ENCODE measurements at regions not wholly inside any gene's neighbourhood (a gene's known extent, or its start where the extent isn't known, plus 50 kb on each side); places are given as distances from the start of the nearest gene placed in this dataset.

- no peak for DNase-seq
Observed at GRCh38 chr5:61974680-61975079, 331.3 kb upstream of the KIF2A start.

DNA sequence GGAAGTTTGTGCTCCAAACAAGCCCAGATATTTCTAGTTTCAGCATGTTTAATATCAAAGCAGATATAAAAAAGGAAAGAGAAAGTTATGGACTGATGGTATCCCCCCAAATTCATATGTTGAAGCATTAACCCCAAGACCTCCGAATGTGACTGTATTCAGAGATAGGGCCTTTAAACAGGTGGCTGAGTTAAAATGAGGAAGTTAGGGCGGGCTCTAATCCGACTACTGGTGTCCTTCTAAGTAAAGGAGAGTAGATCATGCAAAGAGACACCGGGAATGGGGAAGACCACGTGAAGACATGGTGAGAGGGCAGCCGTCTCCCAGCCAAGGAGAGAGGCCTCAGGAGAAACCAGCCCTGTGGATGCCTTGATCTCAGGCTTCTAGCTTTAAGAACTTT, 324.1 kb upstream of the KIF2A start:
- no peak for DNase-seq

GRCh38 chr5:61991430-61991829, 314.6 kb upstream of the KIF2A start:
- no peak for DNase-seq

DNA sequence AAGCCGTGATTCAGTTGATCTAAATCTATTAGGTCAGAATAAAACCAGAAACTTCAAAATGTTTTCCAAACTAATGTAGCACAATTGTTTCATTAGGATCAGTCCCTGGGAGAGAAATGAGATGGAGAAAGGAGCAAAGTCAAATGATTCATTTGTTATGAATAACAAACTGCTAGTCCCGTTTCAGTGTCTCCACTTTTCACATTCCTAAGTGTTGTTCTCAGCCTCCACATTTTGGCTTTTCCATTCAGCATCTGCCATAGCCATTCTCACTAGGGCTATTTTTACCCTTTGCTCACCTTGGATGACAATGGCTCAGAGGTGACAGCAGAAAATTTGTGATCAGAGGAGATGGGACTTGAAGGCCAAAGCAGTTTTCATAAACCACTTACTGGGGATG, 314.1 kb upstream of the KIF2A start:
- DNase-seq: no peak

DNA sequence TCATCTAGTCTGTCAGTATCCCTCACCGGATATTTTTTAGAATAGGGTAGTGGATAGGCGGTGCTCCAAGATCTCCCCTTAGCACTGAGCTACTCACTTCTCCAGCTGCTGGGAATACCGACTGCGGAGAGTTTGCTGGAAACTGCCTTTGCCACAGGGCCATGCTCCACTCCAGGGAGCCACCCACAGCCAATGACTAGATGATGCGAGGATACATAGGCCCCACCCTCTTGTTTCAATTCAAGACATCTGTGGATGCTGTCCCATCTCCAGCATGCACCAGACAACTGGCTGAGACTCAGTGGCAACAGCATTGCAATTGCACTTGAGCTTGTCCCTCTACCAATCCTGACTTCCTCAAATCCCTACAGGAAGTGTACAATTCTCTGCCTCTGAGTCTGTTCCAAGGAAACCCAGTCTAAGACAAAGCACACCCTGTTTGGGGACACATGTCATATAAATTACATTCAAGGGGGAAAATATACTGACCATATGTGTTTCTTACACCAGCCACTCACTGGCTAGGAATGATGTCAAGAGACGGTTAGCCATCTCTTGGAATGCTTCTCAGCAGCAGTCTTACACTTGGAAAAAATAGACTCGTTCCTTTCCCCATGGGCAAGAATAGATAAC, 312.6 kb upstream of the KIF2A start:
- DNase-seq: no peak

DNA sequence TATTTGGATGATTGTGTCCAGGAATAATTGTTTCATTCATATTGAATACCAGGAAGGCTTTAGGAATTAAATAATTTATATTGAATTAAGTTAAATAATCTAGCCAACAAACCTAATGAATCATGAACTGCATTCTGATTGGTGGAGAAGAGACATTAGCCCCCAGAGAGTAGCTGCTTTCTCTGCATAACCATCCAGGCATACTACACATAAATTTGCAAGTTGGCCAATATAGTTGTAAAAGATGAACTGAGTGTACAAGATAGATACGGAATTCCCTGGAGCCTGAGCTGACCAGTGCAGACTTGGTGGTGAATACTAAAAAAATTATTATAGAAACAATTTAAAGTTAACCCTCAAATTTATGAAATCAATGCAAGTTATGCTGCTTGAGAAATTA, 311.8 kb upstream of the KIF2A start:
- no peak for DNase-seq

DNA sequence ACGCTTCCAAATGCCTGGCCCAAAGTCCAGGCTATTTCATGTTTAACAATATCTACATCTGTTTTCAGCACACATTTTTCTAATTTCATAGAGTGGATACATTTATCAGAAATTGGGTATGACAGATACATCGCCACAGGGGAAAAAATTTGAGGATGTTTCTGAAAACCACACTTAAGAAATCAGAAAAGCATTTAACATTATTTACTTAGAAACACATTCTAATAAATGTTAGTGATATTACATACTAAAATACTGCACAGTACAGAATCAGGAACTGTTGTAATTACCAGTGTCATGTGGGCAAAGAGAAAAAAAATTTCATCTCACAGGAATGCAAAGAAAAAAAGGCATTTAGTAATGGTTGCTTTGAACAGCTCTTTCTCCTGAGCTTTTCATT, 310.5 kb upstream of the KIF2A start:
- DNase-seq: no peak

DNA sequence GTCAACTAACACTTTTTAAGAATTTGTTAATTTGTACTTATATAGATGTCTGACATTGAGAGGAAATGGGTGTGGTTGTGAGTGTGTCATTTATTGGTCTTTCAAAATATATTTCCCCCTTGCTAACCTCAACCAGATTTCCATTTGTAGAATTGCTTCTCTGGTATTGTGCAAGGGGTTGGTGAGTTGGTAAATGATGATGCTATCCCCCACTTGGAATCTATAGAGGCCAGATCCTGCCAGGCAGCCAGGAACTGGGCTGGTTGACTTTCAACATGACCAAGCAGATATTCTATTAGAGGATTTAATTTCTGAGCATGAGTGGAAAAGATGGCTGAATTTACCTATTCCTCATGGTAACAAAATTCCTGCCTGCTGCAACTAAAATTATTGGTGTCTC, 306.6 kb upstream of the KIF2A start:
- DNase-seq: no peak

GRCh38 chr5:62000646-62001045, 305.4 kb upstream of the KIF2A start:
- no peak for DNase-seq

DNA sequence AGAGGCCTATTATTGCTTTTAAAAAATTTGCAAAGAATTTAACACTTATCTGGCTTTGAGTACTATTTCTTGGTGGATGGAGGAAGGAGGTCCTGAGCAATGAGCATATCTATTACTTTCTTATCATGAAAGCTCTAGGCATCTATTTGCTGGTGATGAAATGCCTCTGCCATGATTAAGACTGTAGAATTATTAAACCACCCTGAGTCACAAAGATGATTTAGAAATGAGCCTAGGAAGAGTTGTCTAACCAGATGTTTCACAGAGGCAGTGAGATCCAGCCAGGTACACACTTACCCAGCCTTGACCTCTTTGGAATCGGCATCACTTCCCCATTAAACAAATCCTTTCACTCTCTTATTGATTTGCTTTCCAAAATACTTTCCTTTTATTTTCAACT, 304.4 kb upstream of the KIF2A start:
- DNase-seq: no peak

GRCh38 chr5:62002436-62002835, 303.6 kb upstream of the KIF2A start:
- no peak for DNase-seq

GRCh38 chr5:62005551-62005950, 300.5 kb upstream of the KIF2A start:
- DNase-seq: no peak

DNA sequence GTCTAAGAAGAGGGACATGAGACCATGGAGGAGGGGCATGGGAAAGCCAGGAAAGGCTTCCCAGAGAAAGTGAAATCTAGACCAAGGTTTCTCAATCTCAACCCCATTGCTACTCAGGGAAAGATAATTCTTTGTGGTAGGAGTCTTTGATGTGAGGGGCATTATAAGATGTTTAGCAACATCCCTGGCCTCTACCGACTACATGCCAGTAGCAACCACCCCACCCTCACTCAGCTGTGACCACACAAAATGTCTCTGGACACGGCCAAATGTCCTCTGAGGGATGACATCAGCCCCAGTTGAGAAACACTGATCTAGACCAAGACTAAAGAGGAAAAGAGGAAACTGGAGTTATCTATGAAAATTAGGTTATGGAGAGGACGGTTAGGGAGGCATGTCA, 298.5 kb upstream of the KIF2A start:
- DNase-seq: no peak

DNA sequence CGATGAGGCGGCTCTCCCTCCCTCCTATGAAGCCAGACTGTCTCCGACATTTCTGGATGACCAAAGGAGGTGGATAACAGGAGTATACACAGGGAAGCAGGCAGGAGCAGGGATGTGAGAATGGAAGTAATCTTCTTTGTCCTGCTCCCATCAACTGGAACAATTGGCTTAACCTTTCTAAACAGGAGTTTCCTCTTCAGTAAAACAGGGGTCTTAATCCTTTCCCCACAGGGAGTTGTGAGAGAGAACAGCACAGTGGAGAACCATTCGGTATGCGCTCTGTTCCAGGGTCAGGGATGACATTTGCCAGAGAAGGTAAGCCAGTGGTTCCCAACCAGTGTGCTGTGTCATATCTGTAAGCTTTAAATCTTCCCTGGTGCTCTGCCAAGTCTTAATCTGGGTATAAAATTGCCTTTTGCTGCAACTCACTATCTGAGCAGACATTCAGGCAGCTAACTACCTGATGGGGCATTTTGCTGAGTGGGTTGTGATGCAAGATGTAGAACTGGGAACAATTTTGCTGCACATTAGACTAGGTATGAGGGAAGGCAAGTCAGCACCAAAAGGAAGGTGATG, 294.8 kb upstream of the KIF2A start:
- DNase-seq: no peak

DNA sequence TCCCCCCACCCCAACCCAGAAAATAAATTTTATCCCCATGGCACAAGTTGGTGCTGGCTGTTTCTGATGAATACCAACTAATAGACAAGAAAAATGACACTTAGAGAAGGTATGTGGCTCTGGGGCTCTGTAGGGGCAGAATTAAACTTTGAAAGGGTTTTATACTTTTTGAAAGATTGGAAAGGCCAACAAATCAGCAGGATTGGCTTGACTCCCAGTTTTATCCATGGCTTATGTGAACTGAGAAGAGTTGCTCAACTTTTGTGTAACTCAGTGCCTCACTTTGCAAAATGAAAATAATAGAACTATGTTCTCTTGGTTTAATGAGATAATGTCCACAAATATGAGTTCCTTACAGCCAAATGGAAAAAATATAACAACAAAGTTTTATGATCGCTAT, 288.9 kb upstream of the KIF2A start:
- no peak for DNase-seq

DNA sequence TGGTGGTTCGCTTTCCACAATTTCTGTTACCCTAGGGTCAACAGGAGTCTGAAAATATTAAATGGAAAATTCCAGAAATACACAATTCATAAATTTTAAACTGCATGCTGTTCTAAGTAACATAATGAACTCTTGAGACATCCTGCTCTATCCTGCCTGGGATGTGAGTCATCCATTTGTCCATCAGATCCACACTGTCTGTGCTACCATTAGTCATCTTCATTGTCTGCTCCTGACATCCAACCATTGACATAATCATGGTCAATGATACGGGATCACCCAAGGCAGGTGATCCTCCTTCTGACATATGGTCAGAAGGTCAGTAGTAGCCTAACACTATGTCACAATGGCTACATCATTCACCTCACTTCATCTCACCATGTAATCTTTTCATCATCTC, 276.7 kb upstream of the KIF2A start:
- DNase-seq: no peak

GRCh38 chr5:62030326-62030725, 275.7 kb upstream of the KIF2A start:
- DNase-seq: no peak

DNA sequence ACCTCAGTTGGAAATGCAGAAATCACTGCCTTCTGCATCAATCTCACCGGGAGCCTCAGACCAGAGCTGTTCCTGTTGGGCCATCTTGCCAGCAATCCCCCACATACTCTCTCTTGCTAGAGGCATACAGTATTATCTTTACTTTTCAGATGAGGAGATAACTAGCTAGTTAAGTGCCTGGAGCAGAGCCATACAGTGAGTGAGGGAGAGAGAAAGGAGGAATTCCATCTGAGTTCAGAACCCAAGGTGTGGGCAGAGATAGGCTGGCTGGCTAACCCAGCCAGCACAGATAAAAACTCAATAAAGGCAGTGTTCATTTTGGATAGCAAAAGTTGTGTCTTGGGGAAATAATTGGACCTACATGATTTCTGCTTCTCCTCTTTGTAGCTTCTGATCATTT, 268.0 kb upstream of the KIF2A start:
- DNase-seq: no peak

DNA sequence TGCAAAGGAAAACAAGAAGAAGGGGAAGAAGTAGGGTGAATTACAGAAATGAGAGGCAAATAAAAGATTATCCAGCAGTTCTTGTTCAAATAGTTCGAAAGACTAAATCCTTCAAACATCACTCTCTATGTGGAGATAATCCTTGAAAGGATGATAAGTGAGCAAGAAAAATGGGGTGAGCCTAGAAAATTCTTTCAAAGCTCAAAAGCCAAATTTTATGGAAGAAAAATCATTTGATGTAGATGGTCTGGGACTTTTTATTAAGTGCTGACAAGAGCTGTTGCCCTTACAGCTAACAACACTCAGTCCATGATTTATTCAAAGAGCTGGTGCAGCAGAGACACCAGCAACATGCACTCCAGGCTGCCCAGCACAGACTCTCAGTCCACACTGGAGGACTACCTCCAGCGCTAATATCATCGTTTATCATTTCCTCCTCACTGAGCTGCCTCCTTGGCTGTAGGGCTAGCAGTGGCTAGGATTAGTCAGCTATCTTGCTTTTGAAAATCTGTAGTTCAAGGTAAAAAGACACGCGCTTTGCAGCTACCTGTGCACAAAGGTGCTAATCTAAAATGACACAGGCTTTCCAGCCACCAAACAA, 264.8 kb upstream of the KIF2A start:
- DNase-seq: no peak

GRCh38 chr5:62042007-62042406, 264.0 kb upstream of the KIF2A start:
- DNase-seq: no peak

- DNase-seq: no peak
Observed at GRCh38 chr5:62043289-62044280, 262.4 kb upstream of the KIF2A start.

- no peak for DNase-seq
Observed at GRCh38 chr5:62044989-62045388, 261.0 kb upstream of the KIF2A start.

DNA sequence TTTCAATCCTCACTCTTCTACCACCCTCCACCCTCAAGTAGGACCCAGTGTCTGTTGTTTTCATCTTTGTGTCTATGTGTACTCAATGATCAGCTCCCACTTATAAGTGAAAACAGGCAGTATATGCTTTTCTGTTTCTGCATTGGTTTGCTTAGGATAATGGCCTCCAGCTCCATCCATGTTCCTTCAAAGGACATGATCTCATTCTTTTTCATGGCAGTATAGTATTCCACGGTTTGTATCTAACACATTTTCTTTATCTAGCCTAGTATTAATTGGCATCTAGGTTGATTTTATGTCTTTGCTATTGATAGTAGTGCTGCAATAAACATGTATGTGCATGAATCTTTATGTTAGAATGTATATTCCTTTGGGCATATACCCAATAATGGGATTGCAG, 259.8 kb upstream of the KIF2A start:
- no peak for DNase-seq

- no peak for DNase-seq
Observed at GRCh38 chr5:62051747-62052146, 254.3 kb upstream of the KIF2A start.
